NCI-H128 (cell line): ENCODE measurements at regions not wholly inside any gene's neighbourhood (a gene's known extent, or its start where the extent isn't known, plus 50 kb on each side); places are given as distances from the start of the nearest gene placed in this dataset.
"Not testable (repeated sequence)": the region's sequence is repeated elsewhere in the genome, so short reads cannot be mapped to it uniquely, and the experiment has no call there.

ENCODE experiments used
- DNase-seq: peaks from one replicate; lab custom pipeline; 2025; ENCODE audit not compliant: unreplicated experiment; lab: John Stamatoyannopoulos, UW

DNA sequence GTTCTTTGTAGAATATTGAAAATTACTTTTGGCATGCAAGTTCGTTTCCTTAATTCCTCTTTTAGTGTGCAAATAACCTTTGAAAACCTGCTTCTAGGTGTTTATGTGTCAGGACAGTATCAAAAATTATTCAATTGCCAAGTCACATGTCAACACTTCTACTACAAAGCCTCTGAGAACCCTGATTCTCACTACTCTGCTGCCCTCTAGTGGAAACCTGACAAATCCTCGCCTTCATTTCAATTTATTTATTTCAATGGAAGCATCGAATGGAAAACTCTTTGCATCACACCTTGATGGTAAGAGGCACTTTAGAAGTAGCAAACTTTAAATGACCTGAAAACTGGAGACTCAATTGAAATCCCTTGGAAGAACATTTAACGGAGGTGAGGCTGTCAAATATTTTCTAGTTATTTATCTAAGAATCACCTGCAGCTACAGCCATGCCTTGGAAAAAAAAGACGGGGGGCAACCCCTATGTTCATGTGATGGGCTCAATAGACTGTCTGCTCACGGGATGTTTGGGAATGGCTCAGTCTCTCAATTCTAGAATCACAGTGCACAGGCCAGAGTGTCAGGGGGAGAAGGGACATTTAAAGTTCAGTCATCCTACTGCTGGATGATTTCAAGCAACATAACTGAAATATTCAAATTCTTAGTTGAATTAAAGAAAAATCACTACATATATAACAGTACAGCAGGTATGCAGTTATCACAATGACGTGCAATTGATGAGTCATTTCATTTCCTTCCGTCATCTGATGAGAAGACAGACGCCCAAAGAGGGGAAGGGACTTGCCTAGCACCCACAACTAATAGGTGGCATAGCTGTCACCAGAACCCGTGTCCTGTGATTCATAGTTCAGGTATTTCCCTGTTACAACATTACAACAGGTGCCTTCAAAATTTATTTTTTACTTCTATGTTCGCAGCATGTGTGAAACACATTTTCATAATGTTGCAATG, 563.9 kb downstream of the TOX3 start:
- peak; percentile 52 for DNase-seq

DNA sequence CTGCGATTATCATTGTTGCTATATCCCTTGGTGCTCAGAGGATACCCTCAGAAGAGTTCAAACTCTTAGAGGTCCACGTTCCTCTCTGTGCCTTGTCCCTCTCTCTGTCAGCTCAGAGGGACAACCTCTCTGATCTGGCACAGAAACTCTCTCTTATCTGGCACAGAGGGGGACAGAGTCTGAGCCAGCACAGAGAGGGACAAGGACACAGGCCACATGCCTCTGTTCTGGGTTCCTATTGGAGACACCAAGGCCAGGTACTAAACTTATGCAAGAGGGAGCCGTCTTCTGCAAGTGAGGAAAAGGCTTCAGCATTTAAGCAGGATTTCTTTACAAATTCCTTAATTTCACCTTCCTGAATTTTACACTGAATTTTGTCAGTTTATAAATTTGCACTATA, 565.2 kb downstream of the TOX3 start:
- DNase-seq = no peak

DNA sequence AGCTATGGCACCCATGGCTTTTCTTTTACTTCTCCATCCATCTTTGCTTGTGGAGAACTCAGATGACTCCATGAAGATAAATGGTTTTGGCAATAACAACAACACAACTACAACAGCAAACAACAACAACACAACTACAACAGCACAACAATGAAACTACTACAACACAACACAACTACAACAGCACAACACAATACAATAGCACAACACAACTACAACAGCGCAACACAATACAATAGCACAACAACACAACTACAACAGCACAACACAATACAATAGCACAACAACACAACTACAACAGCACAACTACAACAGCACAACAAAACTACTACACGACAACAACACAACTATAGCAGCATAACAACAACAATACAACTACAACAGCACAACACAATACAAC, 569.4 kb downstream of the TOX3 start:
- not testable (repeated sequence) for DNase-seq

DNA sequence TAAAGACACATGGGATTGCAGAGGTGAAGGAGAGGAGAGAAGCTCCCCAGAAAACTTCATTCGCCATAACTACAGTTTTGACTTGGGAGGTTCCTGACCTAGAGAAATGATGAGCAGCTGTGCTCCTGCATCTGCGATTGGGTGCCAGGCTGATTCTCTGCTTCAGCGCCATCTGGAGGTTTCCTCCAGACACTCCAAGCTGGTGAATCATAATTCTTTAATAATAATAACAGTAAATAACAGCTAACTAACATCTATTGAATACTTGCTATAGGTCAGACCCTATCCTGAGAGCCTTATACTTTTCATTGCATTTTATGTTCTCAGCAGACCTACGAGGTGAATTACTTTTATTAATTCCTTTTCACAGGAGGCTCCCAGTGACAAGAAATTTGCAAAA, 575.8 kb downstream of the TOX3 start:
- DNase-seq = no peak

DNA sequence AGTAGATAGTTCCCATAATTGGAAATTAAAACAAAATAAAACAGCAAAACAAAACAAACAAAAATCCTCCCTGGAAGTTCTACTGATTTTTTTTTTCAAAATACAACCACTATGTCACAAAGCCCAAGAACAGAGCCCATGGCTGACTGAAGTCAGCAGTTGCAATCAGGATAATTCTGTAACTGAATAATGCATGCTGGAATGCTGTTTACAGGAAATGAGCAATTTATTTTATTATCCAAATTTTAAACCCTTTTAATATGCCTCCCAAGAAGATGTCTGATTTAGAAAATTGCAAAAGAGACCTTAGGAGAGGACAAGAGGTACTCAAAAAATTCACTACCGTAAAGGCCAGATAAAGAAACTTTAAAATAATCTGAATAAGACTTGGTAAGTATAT, 578.2 kb downstream of the TOX3 start:
- DNase-seq = no peak

DNA sequence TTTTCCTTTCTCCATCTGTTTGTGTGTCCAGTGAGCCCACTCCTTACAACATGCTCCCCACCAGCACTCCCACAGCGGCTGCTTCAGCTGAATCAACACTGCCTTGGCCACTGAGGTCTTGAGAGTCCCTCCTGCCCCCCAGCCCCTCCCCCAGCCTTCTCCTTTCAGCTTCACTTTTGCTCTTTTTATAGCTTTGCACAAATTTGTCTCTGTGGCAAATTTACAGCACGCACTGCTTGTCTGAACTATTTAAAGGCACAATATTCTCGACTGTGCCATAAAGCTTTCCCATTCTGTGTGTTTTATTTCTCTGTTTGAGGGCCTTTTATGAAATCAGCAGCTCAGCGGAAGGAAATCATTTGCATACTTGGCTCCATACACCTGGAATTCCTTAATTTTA, 579.3 kb downstream of the TOX3 start:
- no peak for DNase-seq

DNA sequence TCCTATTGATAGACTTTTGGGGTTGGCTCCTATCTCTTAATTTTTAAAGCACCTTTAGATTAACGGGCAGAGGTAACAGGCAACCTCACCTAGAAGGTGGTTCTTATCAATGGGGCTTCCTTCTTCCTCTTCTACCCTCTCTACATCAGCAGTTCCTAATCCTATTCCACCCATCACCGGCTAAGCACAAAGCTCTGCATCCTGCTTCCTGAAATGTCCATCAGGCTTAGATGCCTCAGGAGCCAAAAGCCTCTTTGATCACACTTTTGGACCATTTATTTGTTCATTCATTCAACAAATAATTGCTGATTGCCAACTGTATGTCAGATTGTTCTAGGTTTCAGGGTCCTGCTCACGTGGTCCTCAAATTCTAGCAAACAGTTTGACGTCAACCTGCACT, 586.0 kb downstream of the TOX3 start:
- no peak for DNase-seq

DNA sequence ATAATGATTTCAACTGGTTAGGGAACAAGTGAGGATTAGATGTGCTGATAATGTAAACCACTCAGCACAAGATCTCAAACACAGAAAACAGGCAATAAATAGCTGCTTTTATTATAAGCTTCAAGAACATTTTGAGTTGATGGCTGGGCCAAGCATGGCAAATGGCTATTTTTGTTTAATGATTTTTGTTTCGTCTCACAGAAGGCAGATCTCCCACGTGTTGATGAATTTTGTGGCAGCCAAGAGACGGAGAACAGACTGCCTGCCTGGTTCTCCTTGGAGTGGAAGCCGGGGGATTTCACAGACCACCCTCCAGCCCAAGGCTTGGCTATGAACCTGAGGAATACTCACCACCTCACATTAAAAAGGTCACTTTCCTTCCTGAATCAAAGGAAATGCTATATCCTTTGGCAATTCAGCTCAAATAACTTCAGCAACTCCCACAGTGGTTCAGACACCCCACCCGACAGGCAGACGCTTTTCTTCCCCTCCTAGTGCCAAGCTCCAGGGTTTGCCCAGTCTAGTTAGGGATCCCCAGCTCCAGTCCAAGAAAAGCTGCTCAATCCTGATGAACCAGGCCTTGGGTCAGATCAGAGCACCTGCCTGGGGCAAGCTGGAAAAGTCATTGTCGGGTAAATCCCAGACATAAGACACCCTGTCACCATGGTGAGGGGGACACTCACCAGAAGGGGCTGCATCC, 593.5 kb downstream of the TOX3 start:
- DNase-seq = no peak

DNA sequence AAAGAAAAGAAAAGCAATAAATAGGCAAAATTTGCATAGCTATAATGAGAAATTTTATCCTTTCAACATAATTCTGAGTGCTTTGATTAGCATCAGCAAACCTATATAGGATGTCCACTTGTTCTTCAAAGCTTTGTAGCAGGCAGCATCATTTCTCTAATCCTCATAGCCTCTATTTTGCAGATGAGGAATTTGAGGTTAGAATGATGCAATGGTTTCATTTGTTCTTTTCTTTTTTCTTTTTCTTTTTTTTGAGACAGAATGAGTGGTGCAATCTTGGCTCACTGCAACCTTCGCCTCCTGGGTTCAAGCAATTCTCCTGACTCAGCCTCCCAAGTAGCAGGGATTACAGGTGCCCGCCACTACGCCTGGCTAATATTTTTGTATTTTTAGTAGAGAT, 594.4 kb downstream of the TOX3 start:
- no peak for DNase-seq

DNA sequence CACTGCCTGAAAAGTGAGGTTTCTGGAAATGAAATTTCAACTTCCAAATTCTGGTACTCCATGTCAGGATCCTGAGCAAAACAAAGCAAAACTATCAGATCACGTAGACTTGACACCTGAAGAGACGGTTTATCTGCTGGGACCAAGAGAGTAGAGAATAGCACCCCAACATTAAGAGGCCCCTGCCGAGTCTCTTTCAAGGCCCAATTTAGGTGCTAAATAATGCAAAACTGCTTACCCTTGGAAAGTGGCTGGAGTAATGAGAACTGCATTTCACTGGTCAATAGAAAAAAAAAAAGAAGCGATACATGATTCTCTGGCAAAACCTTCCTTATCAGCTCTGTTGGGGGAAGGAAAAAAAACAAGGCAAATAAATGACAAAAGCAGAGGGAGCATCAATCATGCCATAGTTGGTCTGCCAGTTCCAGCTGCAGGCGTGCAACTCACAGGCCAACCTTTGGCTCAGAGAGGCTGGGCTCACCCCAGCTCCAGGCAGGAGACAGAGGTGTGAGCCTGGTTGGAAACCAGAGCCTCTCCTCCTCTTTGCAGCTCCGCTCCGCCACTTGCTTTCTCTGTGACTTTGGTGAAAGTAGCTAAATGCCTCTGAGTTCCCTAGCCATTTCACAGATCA, 595.2 kb downstream of the TOX3 start:
- no peak for DNase-seq

DNA sequence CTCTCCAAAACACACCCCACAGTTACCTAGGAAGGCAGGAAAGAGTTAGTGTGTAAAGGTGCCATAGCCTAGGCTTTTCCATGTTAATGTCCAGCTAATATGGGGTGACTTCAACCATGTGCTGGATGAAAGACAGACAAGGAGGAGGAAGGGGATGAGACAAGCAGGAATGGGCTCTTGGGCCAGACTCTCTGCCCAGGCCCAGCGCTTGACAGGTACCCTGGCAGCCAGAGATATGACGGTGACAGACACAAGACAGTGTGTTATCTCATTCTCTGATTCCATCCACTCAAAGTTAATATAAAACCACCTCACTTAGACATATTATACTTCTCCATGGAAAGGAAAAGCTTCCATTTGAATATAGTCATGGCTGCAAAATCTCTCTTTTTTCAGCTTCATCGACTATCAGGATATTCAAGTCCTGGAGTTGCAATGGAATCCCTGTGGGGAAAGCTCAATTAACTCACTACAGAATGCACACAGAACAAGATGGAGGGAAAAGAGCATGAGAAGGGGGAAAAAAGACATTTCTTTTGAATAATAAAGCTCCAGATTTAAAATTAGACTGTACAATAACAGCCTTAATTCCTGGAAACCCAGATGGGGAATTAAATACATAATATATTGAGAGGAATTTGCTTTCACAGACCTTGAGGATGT, 596.7 kb downstream of the TOX3 start:
- no peak for DNase-seq

DNA sequence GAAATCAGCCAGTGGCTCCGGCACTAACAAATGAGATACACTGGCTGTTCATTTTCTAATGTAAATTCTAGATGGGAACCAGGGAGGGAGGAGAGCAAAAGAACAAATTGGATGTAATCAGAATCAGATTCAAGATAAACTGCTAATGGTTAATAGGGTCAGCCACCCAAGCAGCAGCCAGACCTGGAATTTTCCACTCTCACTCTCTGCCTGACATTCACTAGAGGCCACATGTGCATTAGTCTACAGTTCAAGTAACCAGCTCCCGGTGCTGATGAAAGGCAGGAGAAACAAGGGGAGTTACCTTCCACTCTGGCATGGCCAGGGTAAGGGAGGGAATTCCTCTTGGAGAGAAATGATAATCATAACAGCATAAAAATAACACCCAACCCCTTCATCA, 597.7 kb downstream of the TOX3 start:
- DNase-seq = no peak

DNA sequence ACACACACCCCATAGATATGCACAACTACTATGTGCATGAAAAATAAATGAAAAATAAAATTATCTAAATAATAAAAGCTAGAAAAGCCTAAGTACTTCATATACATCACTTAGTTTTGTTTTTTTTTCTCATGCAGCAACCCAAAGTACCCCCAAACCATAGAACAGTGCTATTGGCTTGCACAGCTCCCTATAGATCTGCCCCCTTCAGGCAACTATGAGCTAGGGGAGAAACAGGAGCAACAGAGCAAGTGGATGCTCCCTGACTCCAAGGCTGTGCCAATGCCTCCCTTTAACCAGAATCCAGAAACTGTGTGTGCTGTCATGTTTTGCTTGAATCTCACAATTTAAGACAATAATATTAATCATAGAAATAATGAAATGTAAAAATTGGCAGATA, 605.5 kb downstream of the TOX3 start:
- no peak for DNase-seq

DNA sequence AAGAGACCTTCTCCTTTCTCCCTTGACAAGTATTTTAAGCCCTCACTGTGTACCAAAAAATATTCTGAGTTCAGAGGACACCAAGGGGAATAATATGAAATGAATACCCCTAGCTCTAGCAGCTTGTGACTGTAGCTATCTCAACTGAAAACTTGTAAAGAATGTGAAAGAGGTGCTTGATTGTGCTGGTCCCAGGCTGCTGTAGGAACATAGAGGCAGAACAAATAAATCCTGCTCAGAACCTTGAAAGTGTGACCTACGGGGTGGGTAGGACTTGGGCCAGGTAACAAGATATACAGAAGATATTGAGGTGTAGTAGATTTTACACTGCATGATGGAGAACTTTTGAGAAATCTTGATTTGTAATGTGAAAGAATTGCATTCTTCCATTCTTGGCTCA, 606.8 kb downstream of the TOX3 start:
- DNase-seq = no peak

DNA sequence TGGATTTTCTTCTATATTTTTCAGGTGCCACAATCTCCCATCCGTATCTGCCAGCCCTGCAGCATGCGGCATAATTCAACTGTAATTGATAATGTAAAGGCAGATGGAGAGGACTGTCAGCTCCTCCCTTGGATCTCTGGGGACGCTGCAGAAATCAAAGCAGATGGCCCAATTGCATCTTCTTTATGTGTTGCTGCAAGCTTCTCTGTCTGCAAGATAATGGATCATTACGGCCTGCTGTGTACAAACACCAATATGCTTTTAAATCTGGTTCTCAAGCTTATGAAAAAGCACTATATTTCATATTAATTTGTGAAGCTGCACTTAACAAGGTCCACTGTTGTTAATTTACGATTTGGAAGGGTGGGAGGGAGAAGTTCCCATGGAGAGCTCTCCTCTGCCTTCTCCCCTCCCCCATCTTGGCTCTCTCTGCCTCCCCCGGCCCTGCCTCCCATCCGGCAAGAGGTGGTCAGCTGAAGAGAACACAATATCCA, 607.5 kb downstream of the TOX3 start:
- no peak for DNase-seq

DNA sequence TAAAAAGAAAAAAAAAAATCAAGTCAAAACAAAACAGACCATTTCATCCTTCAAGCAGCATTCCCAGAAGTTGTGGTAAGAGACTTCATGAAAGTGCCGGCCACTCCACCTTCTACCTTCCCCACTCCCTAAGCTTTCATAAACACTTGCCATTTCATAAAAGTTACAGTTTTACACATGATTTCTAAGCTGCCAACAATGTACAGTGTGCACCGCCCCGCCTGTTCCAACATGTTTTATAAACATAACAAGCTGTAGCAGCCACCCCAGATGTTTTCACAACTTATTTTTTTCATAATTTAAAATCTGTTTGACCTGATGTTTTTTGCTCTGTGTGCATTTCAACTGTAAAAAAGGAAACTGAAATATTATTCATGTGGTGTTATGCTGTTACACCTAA, 608.1 kb downstream of the TOX3 start:
- no peak for DNase-seq

DNA sequence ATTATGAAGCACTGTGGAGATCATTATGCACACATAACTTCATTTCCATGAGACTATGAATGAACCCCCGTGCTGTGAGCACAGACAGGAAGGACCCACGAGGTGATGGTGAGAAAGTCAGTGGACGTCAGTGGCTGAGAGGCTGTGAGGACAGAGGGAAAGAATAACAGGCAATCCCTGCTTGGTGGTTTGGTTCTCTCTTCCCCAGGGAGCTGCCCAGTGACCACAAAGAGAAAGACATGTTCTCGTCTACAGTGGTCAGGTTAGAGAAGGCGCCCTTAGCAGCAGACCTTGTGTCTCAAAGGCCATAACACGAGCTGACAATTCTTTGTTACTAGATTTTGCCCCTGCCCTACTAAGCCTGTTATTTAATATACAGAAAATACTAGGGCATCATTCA, 609.2 kb downstream of the TOX3 start:
- DNase-seq = no peak

DNA sequence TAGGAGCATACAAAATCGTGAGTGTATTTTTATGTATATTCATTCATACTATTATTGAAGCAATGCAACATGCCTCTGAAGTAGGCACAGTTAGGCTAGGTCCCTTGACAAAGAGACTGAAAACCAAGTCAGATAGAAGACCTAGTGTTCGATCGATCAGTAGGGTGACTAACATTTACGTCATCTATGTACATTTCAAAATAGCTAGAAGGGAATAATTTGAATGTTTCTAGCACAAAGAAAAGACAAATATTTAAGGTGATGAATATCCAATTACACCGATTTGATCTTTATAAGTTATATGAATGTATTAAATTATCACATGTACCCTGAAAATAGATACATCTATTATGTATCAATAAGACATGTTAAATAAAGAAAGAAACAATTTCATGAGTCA, 610.1 kb downstream of the TOX3 start:
- DNase-seq = no peak

DNA sequence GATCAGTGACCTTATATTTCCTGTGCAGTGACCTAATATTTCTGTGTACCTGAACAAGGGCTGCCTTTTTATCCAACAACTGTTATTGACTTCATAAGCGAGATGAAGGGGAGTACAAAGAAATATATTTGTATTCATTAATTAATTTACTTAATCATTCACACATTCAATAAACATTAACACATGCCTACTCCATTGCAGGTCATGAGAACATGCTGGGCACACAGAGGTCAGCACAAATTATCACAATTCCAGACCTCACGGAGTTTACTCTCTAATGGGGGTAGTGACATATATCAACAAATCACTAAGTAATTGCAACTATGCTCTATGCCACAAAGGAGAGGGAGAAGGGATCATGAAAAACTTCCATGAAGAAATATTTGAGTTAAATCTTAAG, 614.6 kb downstream of the TOX3 start:
- no peak for DNase-seq

DNA sequence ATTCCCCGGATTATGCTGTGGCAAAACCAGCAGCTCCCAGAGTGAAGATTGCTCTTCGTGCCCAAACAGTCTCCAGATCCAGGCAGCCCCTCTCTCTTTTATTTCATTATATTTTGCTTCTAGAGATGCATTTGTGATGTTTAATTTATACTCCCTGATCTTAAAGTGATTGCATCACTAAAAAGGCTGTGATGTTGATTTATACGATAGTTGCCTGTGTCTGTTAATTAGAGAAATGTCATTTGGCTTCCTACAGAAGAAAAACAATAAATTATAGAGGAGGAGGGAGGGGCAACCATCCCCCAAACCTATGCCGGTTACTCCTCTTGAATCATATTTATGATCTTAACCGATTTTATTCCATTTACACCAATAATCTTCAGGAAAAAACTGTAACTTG, 615.3 kb downstream of the TOX3 start:
- no peak for DNase-seq

DNA sequence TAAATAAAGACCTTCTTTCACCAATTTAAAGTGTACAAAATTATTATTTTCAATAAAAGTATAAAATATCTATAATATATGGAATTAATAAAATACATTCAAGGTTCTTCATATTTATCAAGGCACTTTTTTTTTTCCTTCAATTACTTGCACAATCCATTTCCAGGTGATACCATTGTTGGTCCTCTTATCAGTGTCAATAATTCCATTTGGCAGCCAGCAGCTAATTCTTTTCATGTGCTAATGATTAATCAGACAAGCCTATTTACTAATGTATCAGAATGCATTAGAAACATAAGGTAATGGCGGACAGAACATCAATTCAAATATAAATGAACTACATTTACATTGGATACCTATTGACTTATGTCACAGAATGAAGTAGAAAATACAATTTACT, 622.2 kb downstream of the TOX3 start:
- DNase-seq = no peak
